D721Med (cell line): ENCODE measurements at regions not wholly inside any gene's neighbourhood (a gene's known extent, or its start where the extent isn't known, plus 50 kb on each side); places are given as distances from the start of the nearest gene placed in this dataset.
A peak's percentile ranks its signal among the peaks of the same experiment; 100 is the strongest.

Source experiments
- DNase-seq: peaks from one replicate; pipeline ENCODE4 v3.0.0; 2011; ENCODE audit warnings: low spot score; ENCODE audit not compliant: insufficient read length
- FAIRE-seq: peaks from 2 replicates; lab custom pipeline; 2011; peaks lifted over from hg19 to GRCh38; lab: Jason Lieb, UNC
- CTCF ChIP-seq: IDR thresholded peaks from 2 replicates; pipeline ENCODE4 v1.5.1; 2012; ENCODE audit warnings: mild to moderate bottlenecking, control low read depth; ENCODE audit not compliant: insufficient read depth; ENCODE audit errors: missing control alignments

GRCh38 chr3:98990657-98991056 lies 89.2 kb upstream of the DCBLD2 start:
- FAIRE-seq (no peak), DNase-seq (no peak)
- TF ChIP-seq CTCF = no peak

GRCh38 chr3:98986073-98986472 lies 84.6 kb upstream of the DCBLD2 start:
- DNase-seq = no peak
- no peak for FAIRE-seq
- TF ChIP-seq CTCF = no peak

GRCh38 chr3:98985431-98985830 lies 83.9 kb upstream of the DCBLD2 start:
- TF ChIP-seq CTCF = peak; percentile 33
- FAIRE-seq = no peak
- DNase-seq = no peak

GRCh38 chr3:98984024-98984423 lies 82.5 kb upstream of the DCBLD2 start:
- no peak for TF ChIP-seq CTCF
- FAIRE-seq (no peak), DNase-seq (no peak)

- no peak for TF ChIP-seq CTCF
- FAIRE-seq (no peak), DNase-seq (no peak)
Observed at GRCh38 chr3:98982351-98982750, 80.9 kb upstream of the DCBLD2 start.

GRCh38 chr3:98980915-98981596 lies 79.6 kb upstream of the DCBLD2 start:
- no peak for DNase-seq
- no peak for FAIRE-seq

More at GRCh38 chr3:98980915-98981596, 79.6 kb upstream of the DCBLD2 start:
- TF ChIP-seq CTCF = no peak
